WTC11 (cell line): ENCODE measurements at regions not wholly inside any gene's neighbourhood (a gene's known extent, or its start where the extent isn't known, plus 50 kb on each side); places are given as distances from the start of the nearest gene placed in this dataset.
"Not testable (repeated sequence)": the region's sequence is repeated elsewhere in the genome, so short reads cannot be mapped to it uniquely, and the experiment has no call there.

Experiments used
- ATF1 ChIP-seq: sonication (generic); formaldehyde crosslinking; IDR thresholded peaks from 2 replicates; pipeline ENCODE4 v1.8.1; 2023; ENCODE audit warnings: mild to moderate bottlenecking, moderate library complexity, missing genetic modification reagents
- CTCF ChIP-seq: fragments of 200-600 bp; IDR thresholded peaks from 2 replicates; pipeline ENCODE4 v1.8.0; 2022; ENCODE audit warnings: antibody characterized with exemption
- ELF4 ChIP-seq: sonication (generic); formaldehyde crosslinking; IDR thresholded peaks from 2 replicates; pipeline ENCODE4 v1.8.1; 2022; ENCODE audit warnings: low read depth, mild to moderate bottlenecking, moderate library complexity, missing genetic modification reagents
- FOXP4 ChIP-seq: sonication (generic); formaldehyde crosslinking; IDR thresholded peaks from 2 replicates; pipeline ENCODE4 v1.8.0; 2022; ENCODE audit warnings: mild to moderate bottlenecking, missing genetic modification reagents
- IRF2 ChIP-seq: sonication (generic); formaldehyde crosslinking; IDR thresholded peaks from 2 replicates; pipeline ENCODE4 v1.8.0; 2022; ENCODE audit warnings: low read depth, missing genetic modification reagents, borderline replicate concordance
- NR2C2 ChIP-seq: sonication (generic); formaldehyde crosslinking; IDR thresholded peaks from 2 replicates; pipeline ENCODE4 v1.8.0; 2022; ENCODE audit warnings: mild to moderate bottlenecking, missing genetic modification reagents
- OVOL2 ChIP-seq: fragments of 250-450 bp; sonication (Bioruptor Pico); IDR thresholded peaks from 2 replicates; pipeline ENCODE4 v1.9.0; 2021; ENCODE audit warnings: mild to moderate bottlenecking, borderline replicate concordance
- USF2 ChIP-seq: sonication (generic); formaldehyde crosslinking; IDR thresholded peaks from 2 replicates; pipeline ENCODE4 v1.8.1; 2023; ENCODE audit warnings: mild to moderate bottlenecking, missing genetic modification reagents, moderate library complexity
- ZBTB43 ChIP-seq: sonication (generic); formaldehyde crosslinking; IDR thresholded peaks from 2 replicates; pipeline ENCODE4 v1.8.1; 2023; ENCODE audit warnings: mild to moderate bottlenecking, missing genetic modification reagents
- ZNF121 ChIP-seq: sonication (generic); formaldehyde crosslinking; IDR thresholded peaks from 2 replicates; pipeline ENCODE4 v1.8.0; 2023; ENCODE audit warnings: missing genetic modification reagents
- ZNF396 ChIP-seq: fragments of 250-450 bp; sonication (Bioruptor Pico); IDR thresholded peaks from 2 replicates; pipeline ENCODE4 v1.8.0; 2021; ENCODE audit warnings: mild to moderate bottlenecking, moderate library complexity, borderline replicate concordance

- not testable (repeated sequence) for TF ChIP-seq OVOL2; CTCF; ZBTB43 (CRISPR knock-in tag); USF2; ZNF121 (CRISPR knock-in tag); IRF2 (CRISPR knock-in tag); ATF1 (CRISPR knock-in tag); ELF4 (CRISPR knock-in tag); ZNF396 (CRISPR knock-in tag); NR2C2 (CRISPR knock-in tag); FOXP4
Measured at GRCh38 chr4:131742536-131743205, 1406.4 kb upstream of the PCDH10 start.
